GM06990 (cell line): ENCODE measurements at regions not wholly inside any gene's neighbourhood (a gene's known extent, or its start where the extent isn't known, plus 50 kb on each side); places are given as distances from the start of the nearest gene placed in this dataset.
"Not testable (repeated sequence)": the region's sequence is repeated elsewhere in the genome, so short reads cannot be mapped to it uniquely, and the experiment has no call there.

Source experiments
- DNase-seq: peaks from one replicate; pipeline ENCODE4 v3.0.0-alpha.2; 2011; ENCODE audit not compliant: insufficient read length; ENCODE audit errors: extremely low read depth
- H3K27me3 ChIP-seq: replicated peaks from 2 replicates; pipeline ENCODE4 v1.6.0; 2011; ENCODE audit warnings: low read length; ENCODE audit not compliant: control insufficient read depth, insufficient read depth
- H3K36me3 ChIP-seq: 2 replicates; pipeline ENCODE4 v1.5.1; 2011; ENCODE audit warnings: low read length; ENCODE audit not compliant: control insufficient read depth, insufficient read depth
- H3K4me3 ChIP-seq: replicated peaks from 2 replicates; pipeline ENCODE4 v1.5.1; 2011; ENCODE audit warnings: low read depth, mild to moderate bottlenecking, control low read depth, low read length
- CTCF ChIP-seq: IDR thresholded peaks from 2 replicates; pipeline ENCODE4 v1.5.1; 2011; ENCODE audit warnings: low read length, control low read depth, mild to moderate bottlenecking, inconsistent platforms; ENCODE audit not compliant: insufficient read depth, poor library complexity, severe bottlenecking

- Histone ChIP-seq H3K4me3 (no peak overlapping the region), H3K36me3 (no peaks in the 10 kb centered on the region), H3K27me3 (no peaks in the 10 kb centered on the region)
- no peak for DNase-seq
- TF ChIP-seq CTCF, result no peak
Measured at GRCh38 chr4:26062215-26062614, 148.2 kb downstream of the SMIM20 start.

GRCh38 chr4:26064009-26064408 is 150.0 kb downstream of the SMIM20 start:
- not testable (repeated sequence) for DNase-seq, H3K27me3 ChIP-seq, H3K36me3 ChIP-seq, H3K4me3 ChIP-seq

- no peak overlapping the region for H3K4me3 ChIP-seq
- no peak for DNase-seq
- no peaks in the 10 kb centered on the region for H3K36me3 ChIP-seq
- no peaks in the 10 kb centered on the region for H3K27me3 ChIP-seq
- no peak for TF ChIP-seq CTCF
Measured at GRCh38 chr4:26065833-26066232, 151.8 kb downstream of the SMIM20 start.

GRCh38 chr4:26067035-26067434 is 153.0 kb downstream of the SMIM20 start:
- Histone ChIP-seq H3K27me3 (no peaks in the 10 kb centered on the region), H3K36me3 (no peaks in the 10 kb centered on the region), H3K4me3 (no peak overlapping the region)
- DNase-seq, result no peak
- no peak for TF ChIP-seq CTCF

- no peaks in the 10 kb centered on the region for H3K27me3 ChIP-seq
- peak; percentile 68 for TF ChIP-seq CTCF
- DNase-seq, result no peak
Measured at GRCh38 chr4:26069218-26069617, 155.2 kb downstream of the SMIM20 start.

GRCh38 chr4:26071688-26072087 is 157.7 kb downstream of the SMIM20 start:
- DNase-seq, result no peak
- H3K27me3 ChIP-seq, result no peaks in the 10 kb centered on the region

More at GRCh38 chr4:26069218-26069617, 155.2 kb downstream of the SMIM20 start:
- H3K36me3 ChIP-seq, result no peaks in the 10 kb centered on the region
- no peak overlapping the region for H3K4me3 ChIP-seq

More at GRCh38 chr4:26071688-26072087, 157.7 kb downstream of the SMIM20 start:
- TF ChIP-seq CTCF, result no peak
- Histone ChIP-seq H3K4me3 (no peak overlapping the region), H3K36me3 (no peaks in the 10 kb centered on the region)
